ENCODE measurements at regions not wholly inside any gene's neighbourhood (a gene's known extent, or its start where the extent isn't known, plus 50 kb on each side); places are given as distances from the start of the nearest gene placed in this dataset.
"Not testable (repeated sequence)": the region's sequence is repeated elsewhere in the genome, so short reads cannot be mapped to it uniquely, and the experiment has no call there.

GRCh38 chr3:69613286-69613685 is 126.0 kb upstream of the MITF start:
- no peaks in the 10 kb centered on the region for H3K27me3 Mint-ChIP-seq

GRCh38 chr3:69612791-69613190 is 126.5 kb upstream of the MITF start:
- Mint-ChIP-seq H3K4me3 (no peak overlapping the region), H3K27ac (no peak overlapping the region), H3K4me1 (no peaks in the 10 kb centered on the region), H3K27me3 (no peaks in the 10 kb centered on the region), H3K36me3 (ENCODE audit: low read depth) (no peaks in the 10 kb centered on the region)
- DNase-seq (no peak), ATAC-seq (no peak)
- H3K9me3 ChIP-seq (ENCODE audit: control insufficient read depth, low read length, poor library complexity, severe bottlenecking), result no peaks in the 10 kb centered on the region

More at GRCh38 chr3:69613286-69613685, 126.0 kb upstream of the MITF start:
- H3K4me1 Mint-ChIP-seq, result no peaks in the 10 kb centered on the region
- H3K36me3 Mint-ChIP-seq (ENCODE audit: low read depth), result no peaks in the 10 kb centered on the region
- ATAC-seq, result no peak
- H3K4me3 Mint-ChIP-seq, result no peak overlapping the region
- no peak for DNase-seq
- no peaks in the 10 kb centered on the region for H3K9me3 ChIP-seq (ENCODE audit: control insufficient read depth, low read length, poor library complexity, severe bottlenecking)
- H3K27ac Mint-ChIP-seq, result no peak overlapping the region

GRCh38 chr3:69609566-69609965 is 129.7 kb upstream of the MITF start:
- not testable (repeated sequence) for H3K4me3 Mint-ChIP-seq, ATAC-seq

DNA sequence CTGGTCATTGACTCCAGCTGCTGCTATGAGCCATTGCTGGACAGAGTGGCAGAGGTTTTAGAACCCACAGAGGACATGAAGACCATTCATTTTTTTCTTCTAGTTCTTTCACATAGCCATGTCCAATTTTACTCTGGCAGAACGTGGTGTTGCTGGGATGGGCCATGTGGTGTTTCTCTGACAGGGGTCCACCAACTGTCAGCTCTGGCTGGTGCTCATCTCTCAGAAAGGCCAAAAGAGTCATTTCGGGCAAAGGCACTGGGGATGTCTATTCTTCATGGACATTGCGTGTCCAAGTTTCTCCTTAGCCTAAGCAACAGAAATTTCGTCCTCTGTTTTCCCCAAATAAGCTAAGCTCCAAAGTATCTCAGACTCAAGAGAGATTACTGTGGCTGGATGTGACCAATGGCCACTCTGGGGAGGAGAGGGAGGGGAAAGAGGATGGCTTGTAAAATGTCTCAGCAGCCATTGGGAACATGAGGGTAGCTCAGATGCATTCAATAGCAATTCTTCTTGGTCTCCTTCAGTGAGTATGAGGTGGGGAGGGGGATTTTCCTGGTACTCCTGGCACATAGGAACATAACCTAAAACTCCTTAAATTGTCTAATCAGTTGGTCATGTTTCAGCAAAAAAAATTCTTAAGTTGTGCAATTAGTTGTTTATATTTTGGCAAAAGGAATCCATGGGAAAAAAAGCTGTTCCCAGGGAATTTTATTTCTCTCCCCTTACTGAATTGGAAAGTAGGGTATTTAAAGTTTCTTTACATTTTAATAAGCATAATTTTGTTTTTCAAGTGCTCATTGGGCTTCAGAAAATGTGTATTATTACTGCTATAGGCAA is 131.6 kb upstream of the MITF start:
- no peaks in the 10 kb centered on the region for H3K9me3 ChIP-seq (ENCODE audit: control insufficient read depth, low read length, poor library complexity, severe bottlenecking)
- DNase-seq, result no peak
- Mint-ChIP-seq H3K27me3 (no peaks in the 10 kb centered on the region), H3K4me3 (no peak overlapping the region), H3K36me3 (ENCODE audit: low read depth) (no peaks in the 10 kb centered on the region), H3K27ac (no peak overlapping the region), H3K4me1 (no peaks in the 10 kb centered on the region)
- no peak for ATAC-seq

More at GRCh38 chr3:69609566-69609965, 129.7 kb upstream of the MITF start:
- not testable (repeated sequence) for H3K9me3 ChIP-seq (ENCODE audit: control insufficient read depth, low read length, poor library complexity, severe bottlenecking); H3K4me1 Mint-ChIP-seq; H3K27me3 Mint-ChIP-seq; H3K27ac Mint-ChIP-seq; DNase-seq; H3K36me3 Mint-ChIP-seq (ENCODE audit: low read depth)

DNA sequence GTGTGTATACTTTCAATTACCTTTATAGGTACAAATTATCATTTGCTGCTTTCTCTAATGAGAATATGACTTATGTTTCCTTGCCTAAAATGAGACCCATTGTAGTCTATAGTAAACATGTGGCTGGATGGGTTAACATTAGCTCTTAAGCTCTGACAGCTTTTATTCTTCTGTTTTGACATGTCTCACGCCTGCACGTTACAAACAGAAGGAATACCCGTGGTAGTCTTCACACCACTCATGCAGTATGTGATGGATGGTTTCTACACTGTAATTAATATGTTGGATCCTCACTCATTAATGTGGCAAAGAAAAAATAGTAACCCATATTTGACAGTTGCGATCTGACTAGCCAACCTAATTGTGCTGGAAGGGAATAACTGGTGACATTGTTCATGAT is 133.4 kb upstream of the MITF start:
- ATAC-seq (no peak), DNase-seq (no peak)
- Mint-ChIP-seq H3K4me3 (no peak overlapping the region), H3K36me3 (ENCODE audit: low read depth) (no peaks in the 10 kb centered on the region), H3K4me1 (no peaks in the 10 kb centered on the region), H3K27ac (no peak overlapping the region), H3K27me3 (no peaks in the 10 kb centered on the region)
- H3K9me3 ChIP-seq (ENCODE audit: control insufficient read depth, low read length, poor library complexity, severe bottlenecking), result no peaks in the 10 kb centered on the region

GRCh38 chr3:69604735-69605450 is 134.4 kb upstream of the MITF start:
- Mint-ChIP-seq H3K27ac (no peak overlapping the region), H3K4me1 (no peaks in the 10 kb centered on the region), H3K36me3 (ENCODE audit: low read depth) (no peaks in the 10 kb centered on the region), H3K4me3 (no peak overlapping the region), H3K27me3 (no peaks in the 10 kb centered on the region)
- ATAC-seq, result no peak
- H3K9me3 ChIP-seq (ENCODE audit: control insufficient read depth, low read length, poor library complexity, severe bottlenecking), result no peaks in the 10 kb centered on the region
- no peak for DNase-seq

- no peak overlapping the region for H3K4me3 Mint-ChIP-seq
- DNase-seq (no peak), ATAC-seq (no peak)
- no peaks in the 10 kb centered on the region for H3K9me3 ChIP-seq (ENCODE audit: control insufficient read depth, low read length, poor library complexity, severe bottlenecking)
- H3K27me3 Mint-ChIP-seq, result no peaks in the 10 kb centered on the region
- H3K4me1 Mint-ChIP-seq, result no peaks in the 10 kb centered on the region
- no peak overlapping the region for H3K27ac Mint-ChIP-seq
- H3K36me3 Mint-ChIP-seq (ENCODE audit: low read depth), result no peaks in the 10 kb centered on the region
Measured at GRCh38 chr3:69602112-69602511, 137.2 kb upstream of the MITF start.

DNA sequence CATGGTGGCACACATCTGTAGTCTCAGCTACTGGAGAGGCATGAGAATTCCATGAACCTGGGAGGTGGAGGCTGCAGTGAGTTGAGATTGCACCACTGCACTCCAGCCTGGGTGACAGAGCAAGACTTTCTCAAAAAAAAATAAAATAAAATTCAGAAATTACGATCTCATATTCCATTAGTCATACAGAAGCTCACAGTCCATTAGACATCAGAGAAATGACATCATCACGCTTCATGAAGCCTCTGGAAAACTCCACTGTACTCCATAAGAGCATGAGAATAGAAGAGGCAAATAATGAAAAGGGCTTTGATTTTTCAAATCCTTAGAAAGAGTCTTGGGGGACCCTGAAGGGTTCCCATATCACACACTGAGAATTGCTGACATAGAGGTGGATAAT is 145.0 kb upstream of the MITF start:
- Mint-ChIP-seq H3K36me3 (ENCODE audit: low read depth) (no peaks in the 10 kb centered on the region), H3K27ac (no peak overlapping the region), H3K4me1 (no peaks in the 10 kb centered on the region), H3K27me3 (no peaks in the 10 kb centered on the region), H3K4me3 (no peak overlapping the region)
- ATAC-seq (no peak), DNase-seq (no peak)
- H3K9me3 ChIP-seq (ENCODE audit: control insufficient read depth, low read length, poor library complexity, severe bottlenecking), result no peaks in the 10 kb centered on the region

DNA sequence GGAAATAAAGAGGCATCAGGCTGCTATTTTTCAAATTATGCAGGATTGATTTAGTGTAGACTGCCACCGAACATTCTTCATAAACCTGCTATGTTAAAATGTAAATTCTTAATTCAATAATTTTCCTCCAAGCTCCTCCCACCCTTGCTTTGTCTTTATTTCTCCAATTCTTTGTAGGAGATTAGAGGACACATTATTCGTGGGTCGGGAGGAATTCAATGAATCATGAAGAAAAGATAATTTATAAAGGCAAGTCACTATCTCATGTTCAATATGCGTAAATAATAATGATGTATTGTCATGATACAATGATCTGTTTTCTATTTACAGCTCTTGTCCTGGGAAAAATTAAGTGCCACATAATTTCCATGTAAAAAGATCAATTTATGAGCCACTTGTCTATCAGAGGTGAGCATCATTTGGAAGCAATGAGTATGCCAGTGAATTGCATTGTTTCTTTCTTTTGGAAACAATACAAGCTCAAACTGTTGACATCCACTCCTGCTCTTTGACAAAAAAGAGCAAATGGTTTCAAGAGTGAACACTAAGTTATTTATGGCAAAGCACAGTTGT is 148.0 kb upstream of the MITF start:
- no peak for ATAC-seq
- Mint-ChIP-seq H3K27me3 (no peaks in the 10 kb centered on the region), H3K27ac (no peak overlapping the region)

DNA sequence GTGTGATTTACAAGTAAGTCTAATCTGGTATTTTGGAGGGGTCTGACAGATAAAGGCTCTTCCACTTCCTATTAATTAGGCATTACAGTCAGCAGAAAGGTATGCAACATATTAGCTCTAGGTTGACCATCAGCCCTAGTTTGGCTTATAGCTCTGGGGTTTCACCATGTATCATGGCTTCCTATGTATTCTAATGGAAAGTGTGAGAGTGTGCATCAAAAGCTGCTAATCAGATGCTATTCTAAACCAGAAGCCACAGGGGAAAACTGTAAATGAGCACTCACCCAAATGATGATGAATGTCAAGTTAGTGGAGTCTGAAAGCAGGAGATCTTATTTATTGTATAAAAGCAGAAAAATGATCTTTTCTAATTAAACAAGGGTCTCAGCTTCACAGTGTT is 149.2 kb upstream of the MITF start:
- Mint-ChIP-seq H3K4me1 (no peaks in the 10 kb centered on the region), H3K27ac (no peak overlapping the region), H3K27me3 (no peaks in the 10 kb centered on the region), H3K4me3 (no peak overlapping the region), H3K36me3 (ENCODE audit: low read depth) (no peaks in the 10 kb centered on the region)
- no peaks in the 10 kb centered on the region for H3K9me3 ChIP-seq (ENCODE audit: control insufficient read depth, low read length, poor library complexity, severe bottlenecking)
- ATAC-seq (no peak), DNase-seq (no peak)

More for the DNA sequence above, 148.0 kb upstream of the MITF start:
- no peak for DNase-seq
- Mint-ChIP-seq H3K4me3 (no peak overlapping the region), H3K36me3 (ENCODE audit: low read depth) (no peaks in the 10 kb centered on the region), H3K4me1 (no peaks in the 10 kb centered on the region)
- H3K9me3 ChIP-seq (ENCODE audit: control insufficient read depth, low read length, poor library complexity, severe bottlenecking), result no peaks in the 10 kb centered on the region

- ATAC-seq (no peak), DNase-seq (no peak)
- H3K27me3 Mint-ChIP-seq, result no peaks in the 10 kb centered on the region
- no peaks in the 10 kb centered on the region for H3K36me3 Mint-ChIP-seq (ENCODE audit: low read depth)
- H3K4me1 Mint-ChIP-seq, result no peaks in the 10 kb centered on the region
- H3K27ac Mint-ChIP-seq, result no peak overlapping the region
- no peak overlapping the region for H3K4me3 Mint-ChIP-seq
- no peaks in the 10 kb centered on the region for H3K9me3 ChIP-seq (ENCODE audit: control insufficient read depth, low read length, poor library complexity, severe bottlenecking)
Measured at GRCh38 chr3:69588170-69588569, 151.1 kb upstream of the MITF start.

DNA sequence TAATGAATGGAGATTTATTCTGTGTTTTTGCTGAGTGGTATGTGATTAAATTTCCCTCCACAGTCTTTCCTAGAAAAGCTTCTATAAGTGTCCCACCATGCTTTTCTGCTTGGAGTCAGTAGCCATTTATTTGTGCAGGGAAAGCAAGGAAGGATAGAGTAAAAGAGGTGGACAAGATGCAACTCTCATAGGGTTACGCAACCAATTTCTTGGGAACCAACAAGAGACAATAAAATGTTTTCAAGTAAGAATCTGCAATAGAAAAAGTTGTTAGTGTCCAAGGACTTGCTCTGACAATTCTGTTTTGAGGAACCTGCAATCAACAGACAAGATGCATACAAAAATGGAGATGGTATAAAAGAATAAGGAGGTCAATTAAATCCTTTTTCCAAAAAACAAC is 153.8 kb upstream of the MITF start:
- DNase-seq (no peak), ATAC-seq (no peak)
- H3K27ac Mint-ChIP-seq, result no peak overlapping the region
- H3K27me3 Mint-ChIP-seq, result no peaks in the 10 kb centered on the region
- H3K4me3 Mint-ChIP-seq, result no peak overlapping the region
- no peaks in the 10 kb centered on the region for H3K4me1 Mint-ChIP-seq
- no peaks in the 10 kb centered on the region for H3K36me3 Mint-ChIP-seq (ENCODE audit: low read depth)
- no peaks in the 10 kb centered on the region for H3K9me3 ChIP-seq (ENCODE audit: control insufficient read depth, low read length, poor library complexity, severe bottlenecking)

GRCh38 chr3:69582044-69582443 is 157.2 kb upstream of the MITF start:
- ATAC-seq (no peak), DNase-seq (no peak)
- Mint-ChIP-seq H3K4me3 (no peak overlapping the region), H3K36me3 (ENCODE audit: low read depth) (no peaks in the 10 kb centered on the region), H3K27ac (no peak overlapping the region), H3K27me3 (no peaks in the 10 kb centered on the region), H3K4me1 (no peaks in the 10 kb centered on the region)
- H3K9me3 ChIP-seq (ENCODE audit: control insufficient read depth, low read length, poor library complexity, severe bottlenecking), result no peaks in the 10 kb centered on the region
